GM12873 (cell line): ENCODE measurements at regions not wholly inside any gene's neighbourhood (a gene's known extent, or its start where the extent isn't known, plus 50 kb on each side); places are given as distances from the start of the nearest gene placed in this dataset.

Experiments used
- TF ChIP-seq, protein P1 (sequence below): IDR thresholded peaks from 2 replicates; pipeline ENCODE4 v1.5.1; 2012; ENCODE audit warnings: low read depth, mild to moderate bottlenecking, moderate library complexity, low read length, control low read depth; ENCODE audit not compliant: insufficient read depth; ENCODE audit errors: missing control alignments

- TF ChIP-seq, protein P1, sequence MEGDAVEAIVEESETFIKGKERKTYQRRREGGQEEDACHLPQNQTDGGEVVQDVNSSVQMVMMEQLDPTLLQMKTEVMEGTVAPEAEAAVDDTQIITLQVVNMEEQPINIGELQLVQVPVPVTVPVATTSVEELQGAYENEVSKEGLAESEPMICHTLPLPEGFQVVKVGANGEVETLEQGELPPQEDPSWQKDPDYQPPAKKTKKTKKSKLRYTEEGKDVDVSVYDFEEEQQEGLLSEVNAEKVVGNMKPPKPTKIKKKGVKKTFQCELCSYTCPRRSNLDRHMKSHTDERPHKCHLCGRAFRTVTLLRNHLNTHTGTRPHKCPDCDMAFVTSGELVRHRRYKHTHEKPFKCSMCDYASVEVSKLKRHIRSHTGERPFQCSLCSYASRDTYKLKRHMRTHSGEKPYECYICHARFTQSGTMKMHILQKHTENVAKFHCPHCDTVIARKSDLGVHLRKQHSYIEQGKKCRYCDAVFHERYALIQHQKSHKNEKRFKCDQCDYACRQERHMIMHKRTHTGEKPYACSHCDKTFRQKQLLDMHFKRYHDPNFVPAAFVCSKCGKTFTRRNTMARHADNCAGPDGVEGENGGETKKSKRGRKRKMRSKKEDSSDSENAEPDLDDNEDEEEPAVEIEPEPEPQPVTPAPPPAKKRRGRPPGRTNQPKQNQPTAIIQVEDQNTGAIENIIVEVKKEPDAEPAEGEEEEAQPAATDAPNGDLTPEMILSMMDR, result no peak
Measured at GRCh38 chr2:60100034-60100433, 453.4 kb downstream of the BCL11A start.

DNA sequence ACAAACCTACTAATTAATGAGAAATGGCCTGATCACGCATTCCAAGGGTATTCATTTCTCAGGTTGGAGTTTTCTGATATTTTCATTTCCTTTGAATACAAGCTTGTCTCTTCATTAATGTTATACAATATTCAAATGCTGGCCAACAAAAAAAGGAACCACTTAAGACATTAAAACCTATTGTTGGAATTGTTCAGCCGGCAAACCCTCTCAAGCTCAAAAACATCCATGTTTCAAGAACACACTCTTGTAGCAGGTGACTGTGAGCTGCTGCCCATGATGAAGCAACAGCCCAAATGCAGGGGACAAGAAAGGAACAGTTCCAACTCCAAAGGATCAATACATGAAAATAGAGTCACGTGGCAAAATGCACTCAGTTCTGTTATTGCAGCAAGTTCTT lies 454.5 kb downstream of the BCL11A start:
- TF ChIP-seq, protein P1, result no peak

DNA sequence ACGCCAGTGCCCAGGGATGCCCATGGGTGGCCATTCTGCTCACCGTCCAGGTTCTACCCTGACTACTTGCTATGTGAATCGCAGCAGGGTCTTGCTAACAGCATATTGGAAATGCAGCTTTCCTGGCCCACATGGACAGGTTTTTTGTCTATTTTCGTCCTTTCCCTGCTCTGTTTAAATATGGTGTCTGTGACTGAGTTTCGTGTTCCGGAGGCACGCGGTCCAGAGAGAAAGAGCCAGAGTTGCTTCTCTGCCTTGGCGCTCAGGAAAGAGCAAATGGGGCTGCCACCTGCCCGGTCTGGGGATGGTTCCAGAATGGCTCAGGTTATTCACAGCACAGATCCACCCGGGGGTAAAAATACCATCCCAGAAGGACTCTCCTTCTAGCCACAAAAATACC lies 456.2 kb downstream of the BCL11A start:
- TF ChIP-seq, protein P1, result no peak

- TF ChIP-seq, protein P1, result no peak
Measured at GRCh38 chr2:60096556-60096955, 456.9 kb downstream of the BCL11A start.

DNA sequence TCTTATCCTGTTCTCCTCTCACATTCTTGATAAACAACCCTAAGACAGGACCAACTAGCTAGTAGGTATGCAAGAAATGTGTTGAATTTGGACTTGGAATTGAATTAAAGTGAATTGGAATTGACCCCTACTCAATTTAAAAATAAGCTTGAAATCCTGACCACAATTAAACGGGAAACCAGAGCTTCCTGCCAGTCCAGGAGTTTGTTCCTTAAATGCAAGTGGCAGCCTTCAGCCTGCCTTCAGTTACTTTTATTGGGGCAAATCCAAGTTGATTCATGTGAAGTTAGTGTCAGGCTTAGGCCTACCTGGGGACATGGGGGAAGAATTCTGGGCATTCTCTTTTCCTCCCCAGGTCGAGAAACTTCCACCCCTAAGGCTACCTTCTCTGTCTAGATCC lies 457.6 kb downstream of the BCL11A start:
- TF ChIP-seq, protein P1, result no peak

DNA sequence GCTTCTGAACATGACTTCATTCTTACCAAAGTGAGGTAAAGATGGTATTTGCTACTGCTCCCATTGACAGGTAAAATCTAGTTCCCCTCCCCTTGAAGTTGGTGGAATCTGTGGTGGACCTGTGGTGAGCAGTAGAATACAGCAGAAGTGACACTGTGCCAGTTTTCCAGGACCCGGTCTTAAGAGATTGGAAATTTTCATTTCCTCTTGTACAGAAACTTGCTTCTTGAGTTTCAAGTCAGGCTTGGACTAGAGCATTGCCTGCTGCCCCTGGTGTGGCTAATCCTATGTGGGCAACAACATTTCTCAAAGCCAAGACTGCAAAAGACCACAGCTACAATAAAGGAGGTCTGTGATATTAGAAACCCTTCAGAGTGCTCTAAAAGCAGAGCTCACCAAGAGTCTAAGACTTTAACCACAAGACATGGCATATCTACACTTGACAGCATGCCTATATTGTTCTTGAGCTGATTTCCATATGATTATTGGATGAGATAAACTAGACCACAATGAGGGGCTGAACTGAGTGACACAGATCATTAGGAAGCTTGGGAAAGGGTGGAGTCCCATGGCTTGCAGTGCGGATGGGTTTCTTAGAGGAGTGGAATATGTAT lies 458.1 kb downstream of the BCL11A start:
- TF ChIP-seq, protein P1, result no peak

GRCh38 chr2:60094450-60094929 lies 459.0 kb downstream of the BCL11A start:
- TF ChIP-seq, protein P1, result no peak
